EL (cell line): ENCODE measurements at regions not wholly inside any gene's neighbourhood (a gene's known extent, or its start where the extent isn't known, plus 50 kb on each side); places are given as distances from the start of the nearest gene placed in this dataset.
"Not testable (repeated sequence)": the region's sequence is repeated elsewhere in the genome, so short reads cannot be mapped to it uniquely, and the experiment has no call there.

Experiments used
- DNase-seq: peaks from one replicate; pipeline ENCODE4 v3.0.0-alpha.2; 2016

DNA sequence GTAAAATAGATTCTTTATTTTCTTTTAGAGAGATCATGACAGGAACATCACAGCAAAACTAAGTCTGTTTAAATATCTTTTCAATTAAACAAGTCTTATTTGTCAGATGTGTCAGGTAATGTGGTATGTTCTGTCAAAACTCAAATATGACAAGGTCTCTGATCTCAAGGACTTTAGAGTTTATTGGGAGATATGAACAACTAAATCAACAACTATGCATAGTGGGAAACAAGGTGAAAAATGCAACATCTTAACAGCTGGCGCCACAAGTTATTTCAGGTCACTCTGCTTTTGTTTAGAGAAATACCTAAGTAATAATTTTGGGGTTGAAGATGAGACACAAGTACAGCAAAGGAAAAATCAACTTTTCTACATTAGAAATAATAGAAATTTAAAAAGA is 779.4 kb upstream of the ADGRL4 start:
- DNase-seq, result no peak

GRCh38 chr1:79785561-79785960 is 779.0 kb upstream of the ADGRL4 start:
- no peak for DNase-seq

DNA sequence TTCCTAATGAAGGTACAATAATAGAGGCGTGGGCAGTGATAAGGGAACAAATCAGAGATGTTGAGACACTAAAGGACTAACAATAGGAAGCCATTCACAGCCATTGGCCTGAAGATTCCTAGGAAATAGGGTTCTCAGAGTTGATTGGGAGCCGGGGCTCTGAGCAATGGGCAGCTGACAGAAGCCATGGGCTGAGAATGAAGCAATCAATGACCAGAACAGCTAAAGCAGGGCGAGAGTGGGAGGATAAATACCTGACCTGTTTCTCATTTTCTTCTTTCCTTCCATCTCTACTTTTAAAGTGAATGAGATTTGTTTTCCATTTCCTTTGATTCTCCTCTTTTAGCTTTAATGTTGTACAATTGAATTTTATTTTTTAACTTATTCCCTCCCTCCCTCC is 774.7 kb upstream of the ADGRL4 start:
- no peak for DNase-seq

DNA sequence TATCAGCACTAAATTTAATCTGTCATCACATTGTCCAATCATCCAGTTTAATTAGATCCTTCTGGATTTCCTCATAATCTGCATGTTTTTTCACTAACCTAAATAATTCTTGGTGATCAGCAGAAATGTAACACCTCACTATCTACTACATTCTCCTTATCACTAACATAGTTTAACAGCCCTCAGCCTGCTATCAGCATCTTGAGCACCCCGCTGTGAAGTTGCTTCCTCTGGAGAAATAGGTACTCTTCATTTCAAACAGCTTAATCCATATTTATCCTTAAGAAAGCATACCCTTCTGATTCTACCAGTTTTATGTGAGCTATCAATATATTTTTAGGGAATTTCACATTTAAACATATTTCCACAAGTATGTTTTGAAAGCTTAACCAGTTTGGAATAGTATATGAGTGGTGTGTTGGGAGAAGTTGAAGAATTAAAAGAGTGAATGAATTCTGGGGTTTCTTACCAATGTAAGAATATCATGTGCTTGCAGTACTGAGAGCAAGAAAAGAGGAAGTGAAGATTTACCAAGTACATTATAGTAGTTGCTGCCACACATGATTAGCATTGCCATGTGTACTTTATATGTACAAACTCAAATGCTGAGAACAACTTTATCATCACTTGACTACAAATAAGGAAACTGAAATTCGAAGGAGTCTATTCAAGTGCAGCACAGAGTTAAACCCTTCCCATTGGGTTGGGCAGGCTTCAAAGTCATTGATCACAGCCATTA is 771.1 kb upstream of the ADGRL4 start:
- no peak for DNase-seq

- DNase-seq, result no peak
These were observed 768.9 kb upstream of the ADGRL4 start for GRCh38 chr1:79775402-79775801.

GRCh38 chr1:79773385-79773784 is 766.9 kb upstream of the ADGRL4 start:
- no peak for DNase-seq

DNA sequence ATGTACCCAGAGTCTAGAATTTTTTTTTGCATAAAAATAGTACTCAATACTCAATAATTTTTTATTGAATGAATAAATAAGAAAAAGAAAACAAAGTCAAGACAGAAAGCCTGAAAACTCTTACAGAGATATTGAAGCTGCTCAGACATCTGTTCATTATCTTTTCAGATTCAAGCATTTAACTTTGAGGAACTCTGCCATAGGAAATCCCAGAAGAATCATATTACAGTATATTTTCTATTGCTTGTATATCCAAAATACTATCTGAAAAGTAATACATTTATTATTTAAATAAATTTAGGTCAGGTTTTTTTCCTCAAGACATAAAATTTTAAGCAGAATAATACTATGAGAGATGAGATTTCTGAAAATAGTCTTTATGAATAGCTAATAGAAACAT is 755.9 kb upstream of the ADGRL4 start:
- no peak for DNase-seq

DNA sequence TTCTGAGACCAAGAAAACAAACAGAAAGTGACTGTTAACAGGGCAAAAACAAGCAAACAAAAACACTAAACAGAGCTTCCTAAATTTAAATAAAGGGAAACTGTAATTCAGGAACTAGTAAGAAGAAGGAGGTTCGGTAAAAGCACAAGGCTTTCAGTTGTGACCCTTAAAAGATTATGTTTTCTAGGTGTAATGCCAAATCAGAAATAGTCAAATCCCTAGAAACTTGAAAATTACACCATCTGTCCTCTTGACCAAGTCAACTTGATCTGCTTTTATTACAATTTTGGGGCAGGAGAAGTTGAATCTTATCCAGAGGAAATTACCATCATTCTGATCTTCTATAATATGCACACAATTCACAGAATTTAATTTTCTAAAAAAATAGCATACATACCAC is 754.0 kb upstream of the ADGRL4 start:
- DNase-seq, result no peak

DNA sequence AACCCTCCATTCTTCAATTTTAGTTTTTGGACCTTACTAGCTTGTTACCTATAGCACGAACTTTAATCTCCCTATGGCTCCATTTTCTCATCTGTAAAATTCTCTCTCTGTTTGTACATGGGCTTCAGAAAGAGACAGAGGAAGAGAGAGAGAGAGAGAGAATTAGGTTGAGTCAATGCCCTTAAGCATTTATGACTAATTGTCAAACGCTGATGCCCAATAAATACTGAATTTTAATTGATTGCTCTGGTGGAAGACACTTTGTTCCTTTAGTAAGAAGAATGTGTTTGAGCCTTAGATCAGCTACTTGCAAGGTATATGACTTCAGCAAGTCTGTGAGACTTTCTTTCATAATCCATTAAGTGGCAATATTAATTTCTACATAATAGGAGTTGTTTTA is 743.1 kb upstream of the ADGRL4 start:
- peak; percentile 36 for DNase-seq

GRCh38 chr1:79745929-79746328 is 739.4 kb upstream of the ADGRL4 start:
- no peak for DNase-seq

DNA sequence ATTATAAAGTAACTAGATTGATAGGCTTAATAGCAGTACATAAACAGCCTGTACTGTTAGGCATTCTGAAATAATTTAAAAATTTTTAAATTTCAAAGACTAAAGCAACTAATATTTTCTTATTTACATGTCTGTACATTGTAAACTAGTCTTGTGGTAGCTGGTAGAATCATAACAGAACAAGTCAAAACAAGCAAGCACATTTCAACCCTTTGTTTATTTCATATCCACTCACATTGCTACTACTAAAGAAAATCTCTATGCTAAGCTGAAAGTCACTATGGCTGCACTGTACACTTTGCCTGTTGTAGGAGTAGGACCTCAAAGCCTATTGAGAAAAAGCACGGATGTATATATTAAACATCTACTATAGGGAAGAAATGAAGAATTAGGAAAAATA is 738.2 kb upstream of the ADGRL4 start:
- DNase-seq, result no peak

GRCh38 chr1:79741720-79742421 is 735.3 kb upstream of the ADGRL4 start:
- DNase-seq, result no peak

DNA sequence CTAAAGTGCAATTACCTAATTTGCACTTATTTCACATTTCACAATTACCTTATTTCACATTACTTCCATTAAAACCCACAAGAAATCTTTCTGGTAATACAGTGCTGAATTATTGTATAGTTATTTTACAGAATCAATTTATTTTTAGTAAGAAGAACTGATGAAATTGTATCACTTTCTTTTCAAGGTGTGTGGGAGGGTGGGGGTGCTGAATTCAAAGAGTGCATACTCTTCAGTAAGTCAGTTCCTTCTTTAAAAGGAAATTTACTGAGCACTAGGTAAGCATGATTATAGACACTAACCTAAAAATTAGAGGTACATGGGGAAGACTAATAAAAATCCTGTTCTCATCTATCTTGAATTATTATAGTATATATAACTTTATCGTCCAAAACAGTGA is 731.6 kb upstream of the ADGRL4 start:
- DNase-seq, result no peak

- no peak for DNase-seq
These were observed 730.7 kb upstream of the ADGRL4 start for GRCh38 chr1:79737193-79737592.

DNA sequence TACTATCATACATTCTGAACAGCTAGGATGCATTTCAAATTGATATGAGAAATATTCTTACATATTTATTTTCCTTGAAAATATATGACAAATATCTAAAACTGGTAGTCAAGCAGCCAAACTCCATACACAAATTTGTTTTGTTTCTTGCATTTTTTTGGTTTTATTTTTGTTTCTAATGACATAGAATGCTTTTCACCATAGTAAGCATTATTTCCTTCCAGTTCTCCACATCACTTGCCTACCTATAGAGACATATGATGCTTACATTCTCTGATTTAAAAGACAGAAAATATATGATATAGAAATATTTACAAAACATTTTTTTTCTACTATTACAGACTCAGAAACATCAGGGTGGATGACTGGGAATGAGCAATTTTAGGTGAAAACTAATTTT is 726.4 kb upstream of the ADGRL4 start:
- no peak for DNase-seq

- DNase-seq, result no peak
These were observed 720.4 kb upstream of the ADGRL4 start for GRCh38 chr1:79726911-79727310.

DNA sequence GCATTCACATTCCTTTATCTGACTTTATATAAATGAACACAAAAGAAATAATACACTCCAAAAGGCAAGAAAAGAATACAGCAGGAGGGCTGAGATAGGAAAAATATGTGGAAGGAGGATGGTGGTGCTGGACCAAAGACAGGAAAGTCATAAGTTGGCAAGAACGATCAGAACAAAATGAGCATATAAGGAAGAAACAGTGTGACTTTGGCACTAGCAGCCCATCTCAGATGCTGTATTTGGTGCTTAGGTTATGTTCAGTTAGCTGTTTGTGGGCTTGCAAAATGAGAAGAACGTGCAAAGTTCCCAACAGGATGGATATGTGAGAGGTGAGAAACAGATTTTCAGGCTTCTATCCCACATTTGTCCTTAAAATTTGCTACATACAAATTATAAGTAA is 719.8 kb upstream of the ADGRL4 start:
- no peak for DNase-seq

DNA sequence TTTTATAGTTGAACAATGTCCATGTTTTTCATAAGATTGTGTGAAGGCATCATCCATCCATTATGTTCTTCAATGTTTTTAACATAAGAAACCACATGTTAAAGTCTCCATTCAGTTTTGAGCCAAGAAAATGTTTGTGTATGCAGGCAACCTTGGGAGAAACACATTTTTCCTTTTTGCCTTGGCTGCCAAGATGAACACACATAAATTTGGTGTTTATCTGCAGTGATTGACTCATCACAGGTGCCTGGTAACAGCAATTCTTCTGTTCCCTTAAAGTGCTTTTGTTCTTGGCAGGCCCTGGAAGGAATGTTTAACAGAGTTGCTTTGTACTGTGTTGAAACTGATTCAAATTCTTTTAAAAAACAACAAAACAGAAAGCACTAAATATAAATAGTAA is 709.9 kb upstream of the ADGRL4 start:
- DNase-seq, result peak; percentile 5

- DNase-seq, result no peak
These were observed 708.1 kb upstream of the ADGRL4 start for GRCh38 chr1:79714664-79715063.

- DNase-seq, result peak; percentile 32
These were observed 704.5 kb upstream of the ADGRL4 start for GRCh38 chr1:79711001-79711431.

- DNase-seq, result no peak
These were observed 702.2 kb upstream of the ADGRL4 start for GRCh38 chr1:79708646-79709265.

GRCh38 chr1:79705218-79705617 is 698.7 kb upstream of the ADGRL4 start:
- DNase-seq, result no peak

GRCh38 chr1:79704067-79704466 is 697.5 kb upstream of the ADGRL4 start:
- no peak for DNase-seq

DNA sequence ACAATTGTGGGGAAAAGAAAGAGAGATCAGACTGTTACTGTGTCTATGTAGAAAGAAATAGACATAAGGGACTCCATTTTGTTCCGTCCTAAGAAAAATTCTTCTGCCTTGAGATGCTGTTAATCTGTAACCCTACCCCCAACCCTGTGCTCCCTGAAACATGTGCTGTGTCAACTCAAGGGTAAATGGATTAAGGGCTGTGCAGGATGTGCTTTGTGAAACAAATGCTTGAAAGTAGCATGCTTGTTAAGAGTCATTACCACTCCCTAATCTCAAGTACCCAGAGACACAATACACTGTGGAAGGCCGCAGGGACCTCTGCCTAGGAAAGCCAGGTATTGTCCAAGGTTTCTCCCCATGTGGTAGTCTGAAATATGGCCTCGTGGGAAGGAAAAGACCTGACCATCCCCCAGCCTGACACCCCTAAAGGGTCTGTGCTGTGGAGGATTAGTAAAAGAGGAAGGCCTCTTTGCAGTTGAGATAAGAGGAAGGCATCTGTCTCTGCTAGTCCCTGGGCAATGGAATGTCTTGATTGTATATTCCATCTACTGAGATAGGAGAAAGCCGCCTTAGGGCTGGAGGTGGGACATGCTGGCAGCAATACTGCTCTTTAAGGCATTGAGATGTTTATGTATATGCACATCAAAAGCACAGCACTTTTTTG is 695.9 kb upstream of the ADGRL4 start:
- not testable (repeated sequence) for DNase-seq
